GM18505 (cell line): ENCODE measurements at regions not wholly inside any gene's neighbourhood (a gene's known extent, or its start where the extent isn't known, plus 50 kb on each side); places are given as distances from the start of the nearest gene placed in this dataset.
"Not testable (repeated sequence)": the region's sequence is repeated elsewhere in the genome, so short reads cannot be mapped to it uniquely, and the experiment has no call there.

Experiments used
- ATAC-seq: cut with Tn5 transposase; IDR thresholded peaks from one replicate; pipeline ENCODE4 v1.9.1; 2021; ENCODE audit not compliant: unreplicated experiment
- POLR2A ChIP-seq: IDR thresholded peaks from 4 replicates; pipeline ENCODE4 v1.6.1; 2011; ENCODE audit warnings: borderline replicate concordance; ENCODE audit not compliant: insufficient read depth, insufficient read length; ENCODE audit errors: extremely low read depth

- TF ChIP-seq POLR2A = no peak
Measured at GRCh38 chr4:103449296-103450023, 251.3 kb upstream of the CENPE start.

DNA sequence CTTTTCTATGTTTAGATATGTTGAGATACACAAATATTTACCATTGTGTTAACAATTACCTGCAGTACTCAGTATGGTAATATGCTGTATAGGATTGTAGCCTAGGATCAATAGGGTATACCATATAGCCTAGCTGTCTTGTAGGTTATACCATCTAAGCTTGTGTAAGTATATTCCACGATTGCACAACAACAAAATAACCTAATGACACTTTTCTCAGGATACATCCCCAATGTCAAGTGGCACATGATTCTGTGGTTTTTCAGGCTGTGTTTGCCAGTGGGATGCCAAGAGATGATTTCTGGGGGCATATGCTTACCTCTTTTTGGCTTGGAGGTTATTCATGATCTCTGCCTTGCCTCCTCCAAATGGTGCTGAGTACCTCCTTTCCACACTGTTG, 247.2 kb upstream of the CENPE start:
- no peak for ATAC-seq
- no peak for TF ChIP-seq POLR2A

More at GRCh38 chr4:103449296-103450023, 251.3 kb upstream of the CENPE start:
- no peak for ATAC-seq

GRCh38 chr4:103443324-103443723, 245.2 kb upstream of the CENPE start:
- no peak for ATAC-seq

DNA sequence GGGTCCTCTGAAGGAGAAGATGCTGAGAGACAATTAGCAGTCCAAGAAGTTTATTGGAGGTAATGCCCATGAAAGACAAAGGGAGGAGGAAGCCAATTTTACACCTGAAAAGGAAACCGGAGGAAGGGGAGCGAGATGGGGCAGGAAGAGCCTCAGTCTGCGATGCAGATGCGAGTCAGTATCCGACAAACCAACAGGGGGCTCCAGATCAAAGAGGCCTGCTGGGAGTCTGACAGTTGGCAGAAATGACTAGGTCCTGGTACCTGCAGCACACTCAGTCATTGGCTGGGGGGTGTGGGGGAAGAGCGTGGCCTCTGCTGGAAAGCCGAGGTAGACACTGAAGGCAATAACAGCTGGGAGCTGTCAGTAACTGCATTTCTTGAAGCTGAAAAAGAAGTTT, 231.1 kb upstream of the CENPE start:
- peak; percentile 95 for ATAC-seq

More at GRCh38 chr4:103443324-103443723, 245.2 kb upstream of the CENPE start:
- TF ChIP-seq POLR2A = no peak

GRCh38 chr4:103425406-103425805, 227.3 kb upstream of the CENPE start:
- no peak for TF ChIP-seq POLR2A
- no peak for ATAC-seq

More for the DNA sequence above, 231.1 kb upstream of the CENPE start:
- no peak for TF ChIP-seq POLR2A

- no peak for ATAC-seq
Measured at GRCh38 chr4:103424853-103425252, 226.7 kb upstream of the CENPE start.

DNA sequence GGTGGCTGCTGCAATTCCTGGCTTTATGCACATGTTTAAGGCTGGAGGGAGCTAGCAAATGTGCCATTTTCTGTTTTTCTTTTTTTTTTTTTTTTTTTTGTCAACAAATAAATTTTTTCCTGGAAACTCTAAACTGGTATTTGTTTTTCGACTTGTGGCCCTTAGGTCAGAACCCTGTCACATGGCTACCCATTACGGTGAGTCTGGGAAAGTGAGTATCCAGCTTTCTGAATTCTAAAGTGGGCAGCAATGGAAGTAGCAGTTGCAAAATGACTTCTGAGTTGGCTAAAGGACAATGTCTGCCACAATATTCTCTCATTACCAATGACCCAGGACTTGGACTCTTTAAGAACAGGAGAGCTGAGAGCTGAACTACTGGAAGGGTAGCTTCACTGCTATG, 225.1 kb upstream of the CENPE start:
- no peak for TF ChIP-seq POLR2A
- no peak for ATAC-seq

More at GRCh38 chr4:103424853-103425252, 226.7 kb upstream of the CENPE start:
- no peak for TF ChIP-seq POLR2A

GRCh38 chr4:103422467-103423219, 224.5 kb upstream of the CENPE start:
- TF ChIP-seq POLR2A = no peak
- ATAC-seq = no peak

DNA sequence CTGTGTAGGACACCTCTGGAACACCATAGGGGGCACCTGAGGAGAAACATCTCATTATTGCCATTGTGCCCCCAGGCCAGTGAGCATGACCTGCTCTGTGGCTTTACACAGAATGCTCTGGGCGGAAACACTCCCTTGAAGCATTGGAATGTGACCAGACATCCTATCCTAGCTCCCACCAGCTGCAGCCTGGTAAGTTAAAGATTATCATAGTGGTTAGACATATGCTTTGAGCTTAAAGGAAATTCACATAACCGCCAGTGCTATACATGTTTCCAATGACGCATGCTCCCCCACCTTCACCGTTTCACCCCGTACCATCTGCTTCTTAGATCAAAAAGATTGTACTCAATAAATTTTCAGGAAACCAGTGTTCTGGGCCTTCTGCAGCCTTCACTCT, 217.7 kb upstream of the CENPE start:
- TF ChIP-seq POLR2A = no peak
- ATAC-seq = no peak

DNA sequence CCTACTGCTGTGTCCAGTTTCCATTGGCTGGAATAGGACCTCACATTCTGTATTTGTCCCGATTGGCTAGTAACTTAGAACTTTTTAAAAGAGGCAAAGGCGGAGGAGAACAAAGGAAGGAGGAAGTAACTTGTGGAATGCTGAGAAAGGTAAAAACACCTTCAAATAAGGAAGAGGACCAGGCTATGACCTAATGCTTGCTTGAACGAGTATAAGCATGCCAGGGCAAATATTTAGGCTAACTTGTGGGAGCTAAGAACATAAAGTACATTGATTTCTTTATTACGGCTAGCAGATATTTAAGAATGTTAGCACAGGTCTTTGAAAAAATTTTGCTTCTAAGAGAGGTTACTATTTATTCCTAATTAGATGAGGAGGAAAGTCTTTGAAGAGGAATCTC, 214.5 kb upstream of the CENPE start:
- not testable (repeated sequence) for ATAC-seq

GRCh38 chr4:103410386-103410785, 212.2 kb upstream of the CENPE start:
- no peak for ATAC-seq
- no peak for TF ChIP-seq POLR2A

DNA sequence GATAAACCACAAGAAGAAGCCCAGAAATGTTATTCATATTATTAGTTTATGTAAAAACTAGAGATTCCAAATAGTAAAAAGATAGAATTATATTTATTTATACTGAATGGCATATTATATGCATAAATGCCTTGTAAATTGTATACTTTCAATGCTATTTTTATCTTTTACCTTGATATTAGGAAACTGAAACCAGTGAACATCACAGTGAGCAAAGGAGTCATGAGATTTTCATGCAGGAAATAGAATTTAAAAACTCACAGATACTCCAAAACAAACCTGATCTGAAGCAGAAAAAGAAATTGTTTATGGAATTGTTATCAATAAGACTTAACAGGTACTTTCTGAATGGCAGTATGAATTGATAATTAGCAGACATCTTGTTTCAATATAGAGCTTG, 207.3 kb upstream of the CENPE start:
- no peak for TF ChIP-seq POLR2A
- peak; percentile 72 for ATAC-seq

GRCh38 chr4:103403619-103404018, 205.5 kb upstream of the CENPE start:
- ATAC-seq = no peak

GRCh38 chr4:103402198-103402597, 204.1 kb upstream of the CENPE start:
- no peak for TF ChIP-seq POLR2A
- ATAC-seq = no peak

More at GRCh38 chr4:103403619-103404018, 205.5 kb upstream of the CENPE start:
- no peak for TF ChIP-seq POLR2A

DNA sequence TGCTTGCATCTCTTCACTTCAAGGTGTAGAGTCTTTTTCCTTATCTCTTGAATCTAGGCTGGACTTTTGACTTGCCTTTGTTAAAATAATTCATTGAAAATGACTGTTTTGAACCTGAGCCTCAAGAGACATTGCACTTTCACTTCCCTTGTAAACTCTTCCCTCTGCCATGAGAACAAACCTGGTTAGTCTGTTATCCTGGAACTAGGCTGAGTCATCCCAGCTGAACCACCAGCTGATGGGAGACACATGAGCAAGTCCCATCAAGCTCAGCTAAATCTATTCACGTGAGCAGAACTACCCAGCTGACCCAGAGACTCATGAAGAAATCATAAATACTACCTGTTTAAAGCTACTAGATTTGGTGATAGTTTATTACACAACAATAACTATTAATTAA, 202.3 kb upstream of the CENPE start:
- peak; percentile 75 for ATAC-seq
- no peak for TF ChIP-seq POLR2A

GRCh38 chr4:103397541-103397940, 199.4 kb upstream of the CENPE start:
- no peak for ATAC-seq
- TF ChIP-seq POLR2A = no peak

- not testable (repeated sequence) for ATAC-seq
Measured at GRCh38 chr4:103387508-103388011, 189.4 kb upstream of the CENPE start.

DNA sequence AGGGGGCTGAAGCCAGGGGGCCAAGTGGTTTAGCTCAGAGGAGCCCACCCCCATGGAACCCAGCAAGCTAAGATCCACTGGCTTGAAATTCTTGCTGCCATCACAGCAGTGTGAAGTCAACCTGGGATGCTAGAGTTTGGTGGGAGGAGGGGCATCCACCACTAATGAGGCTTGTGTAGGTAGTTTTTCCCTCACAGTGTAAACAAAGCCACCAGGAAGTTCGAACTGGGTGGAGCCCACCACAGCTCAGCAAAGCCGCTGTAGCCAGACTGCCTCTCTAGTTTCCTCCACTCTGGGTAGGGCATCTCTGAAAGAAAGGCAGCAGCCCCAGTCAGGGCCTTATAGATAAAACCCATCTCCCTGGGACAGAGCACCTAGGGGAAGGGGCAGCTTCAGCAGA, 187.4 kb upstream of the CENPE start:
- ATAC-seq = not testable (repeated sequence)
